DMS 273 treated with DMSO at 0.1 percent for 48 hours (cell line): ENCODE measurements at regions not wholly inside any gene's neighbourhood (a gene's known extent, or its start where the extent isn't known, plus 50 kb on each side); places are given as distances from the start of the nearest gene placed in this dataset.

Source experiments
- DNase-seq: peaks from one replicate; lab custom pipeline; 2025; lab: John Stamatoyannopoulos, UW

DNA sequence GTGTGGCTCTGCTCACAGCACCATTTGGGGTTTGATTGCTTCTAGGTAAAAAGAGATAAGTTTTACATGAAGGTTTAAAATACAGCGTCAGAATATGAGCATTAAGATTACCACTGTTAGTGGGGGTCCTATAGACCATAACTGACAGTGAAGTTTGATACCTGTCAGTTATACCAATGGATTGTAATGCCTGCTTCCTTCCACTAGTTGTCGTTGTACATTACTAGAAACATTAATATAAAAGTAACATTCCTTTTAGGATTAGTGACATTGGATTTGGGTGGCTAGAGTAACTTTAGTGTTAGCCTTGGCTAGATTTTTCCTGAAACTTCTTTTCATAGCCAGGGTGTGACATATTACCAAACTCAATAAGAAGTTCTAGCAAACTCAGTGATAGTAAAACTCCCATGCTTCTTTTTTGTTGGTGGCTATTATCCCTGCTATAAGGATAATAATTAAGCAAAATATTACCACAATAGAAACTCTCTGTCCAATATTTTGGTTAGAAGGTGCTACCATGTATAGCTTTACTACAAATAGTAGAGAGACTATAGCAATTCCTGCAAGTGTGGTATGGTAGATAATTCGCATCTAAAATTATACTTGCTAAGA, 57.1 kb downstream of the FAM181B start:
- DNase-seq = no peak

DNA sequence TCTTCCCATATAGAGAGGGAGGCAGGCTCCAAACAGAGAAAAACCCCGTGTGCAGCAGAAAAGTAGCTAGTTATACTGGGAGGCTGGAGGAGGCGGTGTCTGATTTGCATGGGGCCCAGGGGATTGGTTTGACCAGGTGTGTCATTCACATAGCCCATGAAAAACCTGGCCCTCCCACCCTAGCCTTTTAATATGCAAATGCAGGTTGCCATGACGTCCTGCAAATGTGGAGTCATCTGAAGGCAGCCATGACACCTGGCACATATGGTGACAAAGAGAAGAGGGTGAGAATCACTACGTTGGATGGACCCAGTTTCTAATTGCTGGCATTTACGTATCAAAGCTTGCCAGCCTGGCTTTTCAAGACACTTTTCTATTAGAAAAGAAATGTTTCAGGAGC, 57.8 kb downstream of the FAM181B start:
- no peak for DNase-seq

DNA sequence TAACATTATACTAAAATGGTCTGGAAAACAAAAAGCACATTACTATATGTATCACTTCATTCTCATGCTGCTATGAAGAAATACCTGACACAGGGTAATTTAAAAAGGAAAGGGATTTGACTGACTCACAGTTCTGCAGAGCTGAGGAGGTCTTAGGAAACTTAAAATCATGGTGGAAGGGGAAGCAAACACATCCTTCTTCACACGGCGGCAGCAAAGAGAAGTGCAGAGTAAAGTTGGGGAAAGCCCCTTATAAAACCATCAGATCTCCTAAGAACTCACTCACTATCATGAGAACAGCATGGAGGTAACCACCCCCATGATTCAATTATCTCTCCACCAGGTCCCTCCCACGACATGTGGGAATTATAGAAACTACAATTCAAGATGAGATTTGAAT, 60.0 kb downstream of the FAM181B start:
- no peak for DNase-seq

DNA sequence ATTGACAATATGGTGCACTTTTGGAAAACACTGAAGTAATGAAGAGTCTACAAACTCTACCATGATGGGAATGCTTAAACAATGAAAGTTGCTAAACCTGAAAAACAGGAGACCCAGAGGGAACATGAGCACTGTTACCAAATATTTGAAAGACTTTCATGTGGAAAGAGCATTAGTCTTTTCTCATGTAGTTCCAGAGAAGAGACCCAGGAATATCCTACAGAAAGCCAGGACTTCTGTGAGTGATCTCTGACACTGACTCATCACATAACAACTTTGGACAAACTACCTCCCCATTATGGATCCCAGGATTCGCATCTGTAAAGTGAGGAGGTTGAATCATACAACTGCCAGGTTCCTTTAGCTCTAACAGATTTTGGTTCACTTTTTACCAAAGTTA, 62.2 kb downstream of the FAM181B start:
- DNase-seq = no peak

DNA sequence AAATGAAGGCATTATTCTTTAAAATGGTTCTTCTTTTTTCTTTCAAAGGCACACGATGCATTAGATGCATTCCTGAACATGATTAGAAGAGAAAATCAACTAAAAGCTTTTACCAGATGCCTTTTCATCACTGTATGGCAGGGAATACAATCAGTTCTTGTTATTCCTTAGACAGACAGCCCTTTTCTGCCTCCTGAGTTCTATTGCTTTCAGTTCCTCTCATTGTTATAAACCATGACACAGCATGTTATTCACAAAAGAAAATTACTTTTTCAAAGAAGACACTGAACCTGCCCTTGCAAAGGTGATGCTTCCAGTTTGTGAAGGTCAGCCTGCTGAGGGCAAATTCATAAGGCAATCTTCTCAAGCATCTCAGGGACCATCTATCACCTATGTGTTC, 70.1 kb downstream of the FAM181B start:
- no peak for DNase-seq

DNA sequence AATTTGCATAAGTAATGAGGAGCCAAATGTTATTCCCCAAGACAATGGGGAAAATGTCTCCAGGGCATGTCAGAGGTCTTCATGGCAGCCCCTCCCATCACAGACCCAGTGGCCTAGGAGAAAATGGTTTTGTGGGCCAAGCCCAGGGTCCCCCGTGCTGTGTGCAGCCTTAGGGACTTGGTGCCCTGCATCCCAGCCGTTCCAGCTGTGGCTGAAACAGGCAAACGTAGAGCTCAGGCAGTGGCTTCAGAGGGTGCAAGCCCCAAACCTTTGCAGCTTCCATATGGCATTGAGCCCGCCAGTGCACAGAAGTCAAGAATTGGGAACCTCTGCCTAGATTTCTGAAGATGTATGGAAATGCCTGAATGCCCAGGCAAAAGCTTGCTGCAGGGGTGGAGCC, 79.9 kb downstream of the FAM181B start:
- DNase-seq = no peak

DNA sequence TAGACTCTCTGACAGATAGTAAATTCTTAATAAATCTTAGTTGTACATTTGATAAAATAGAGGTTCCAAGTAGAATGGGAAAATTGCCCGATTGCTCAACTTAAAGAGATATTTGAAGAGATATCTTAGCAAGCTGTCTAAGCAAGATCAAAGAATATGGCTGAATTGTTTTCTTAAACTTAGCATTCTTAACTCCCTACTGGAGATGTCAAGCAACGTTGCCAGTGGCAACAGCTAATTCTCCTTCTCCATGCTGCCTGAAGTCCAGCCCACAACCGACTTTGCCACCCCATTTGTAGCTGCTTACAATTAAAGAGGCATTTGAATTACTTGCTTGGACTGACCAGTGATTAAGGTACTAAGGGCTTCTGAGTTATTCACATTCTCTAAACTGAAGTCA, 94.4 kb downstream of the FAM181B start:
- no peak for DNase-seq

DNA sequence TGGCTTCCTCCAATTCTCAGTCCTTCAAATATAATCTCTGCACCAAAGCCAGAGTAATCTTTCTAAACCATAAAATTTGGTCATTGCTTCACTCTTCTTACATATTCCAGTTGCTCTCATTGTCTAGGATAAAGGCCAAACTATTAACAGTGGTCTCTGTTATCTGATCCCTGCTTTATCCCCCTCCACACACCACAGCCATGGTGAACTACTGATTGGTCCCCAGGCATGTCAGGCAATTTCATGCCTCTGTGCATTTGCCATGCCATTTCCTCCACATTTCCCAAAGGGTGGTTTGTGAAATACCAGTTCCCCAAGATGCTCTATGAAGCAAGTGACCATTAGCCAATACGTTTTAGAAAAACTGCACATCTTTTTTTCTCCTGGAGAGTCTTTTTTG, 97.0 kb downstream of the FAM181B start:
- no peak for DNase-seq

DNA sequence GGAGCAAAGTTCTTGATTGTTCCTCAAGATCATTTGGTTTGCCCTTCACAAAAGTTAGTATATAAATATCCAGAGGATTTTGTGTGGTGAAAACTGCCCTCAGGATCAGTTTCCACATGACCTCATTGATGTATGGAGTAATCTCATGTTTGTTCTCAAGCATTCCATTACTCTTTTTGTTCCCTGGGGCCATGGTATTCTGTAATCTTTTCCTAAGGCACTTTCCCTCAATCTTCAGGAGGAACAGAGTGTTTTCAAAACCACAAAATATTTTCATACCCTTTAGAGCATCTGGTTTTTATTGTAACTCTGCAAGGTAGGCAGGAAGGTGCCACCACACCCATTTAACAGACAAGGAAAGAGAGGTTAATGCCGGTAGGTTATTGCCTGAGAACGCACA, 99.6 kb downstream of the FAM181B start:
- DNase-seq = no peak

DNA sequence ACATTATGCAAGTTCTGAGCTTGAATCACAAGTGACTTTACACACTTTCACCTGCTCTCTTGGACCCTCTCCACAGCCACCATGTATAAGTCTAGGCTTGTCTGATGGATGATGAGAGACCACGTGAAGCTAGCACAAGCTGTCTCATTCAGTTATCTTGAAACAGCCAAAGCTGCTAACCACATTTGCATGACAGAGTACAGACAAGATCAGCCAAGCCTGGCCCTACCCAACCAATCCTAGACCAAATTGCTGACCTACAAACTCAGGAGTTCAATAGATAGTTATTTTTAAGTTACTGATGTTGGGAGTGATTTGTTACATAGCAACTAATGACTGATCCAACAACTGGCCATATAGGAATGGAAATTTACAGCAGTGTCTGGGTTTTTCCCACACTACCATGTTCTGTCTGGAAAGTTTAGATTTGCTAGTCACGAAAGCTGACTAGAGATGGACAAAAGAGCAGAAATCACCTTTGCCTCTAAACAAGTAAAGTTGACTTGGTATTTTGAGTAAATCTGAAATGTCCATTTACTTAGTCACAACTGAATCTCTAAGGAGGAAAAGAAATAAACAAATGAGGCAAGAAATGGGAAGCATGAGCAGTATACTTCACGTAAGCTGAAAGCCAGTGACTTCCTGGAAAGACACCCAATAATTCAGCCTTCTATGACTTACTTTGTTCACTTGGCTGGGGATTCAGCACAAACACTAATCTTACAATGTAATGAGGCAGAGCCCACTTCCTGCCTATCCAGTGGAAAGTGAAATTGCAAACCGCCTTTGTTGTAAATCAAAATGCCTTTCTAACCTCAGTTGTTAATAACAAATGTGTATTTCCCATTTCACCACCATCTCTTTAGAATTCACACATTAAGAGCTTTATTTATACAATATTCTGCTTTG, 101.7 kb downstream of the FAM181B start:
- DNase-seq = no peak

DNA sequence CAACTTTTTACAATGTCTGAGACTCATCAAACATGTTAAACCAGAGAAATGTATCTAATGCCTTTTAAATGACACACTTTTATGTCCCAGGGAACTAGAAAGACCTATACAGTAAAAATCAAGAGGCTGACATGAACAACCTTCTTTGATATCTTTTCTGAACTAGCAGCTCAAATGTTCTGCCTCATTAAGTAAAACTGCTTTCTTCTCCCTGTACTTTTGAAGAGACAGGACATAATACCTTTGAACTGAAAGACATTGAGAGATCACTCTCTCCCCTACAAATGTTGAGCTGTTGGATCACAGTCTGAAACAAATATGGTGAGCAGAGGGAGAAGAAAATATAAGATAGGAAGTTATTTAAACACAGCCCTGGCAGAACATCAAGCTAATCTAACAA, 123.0 kb downstream of the FAM181B start:
- no peak for DNase-seq

DNA sequence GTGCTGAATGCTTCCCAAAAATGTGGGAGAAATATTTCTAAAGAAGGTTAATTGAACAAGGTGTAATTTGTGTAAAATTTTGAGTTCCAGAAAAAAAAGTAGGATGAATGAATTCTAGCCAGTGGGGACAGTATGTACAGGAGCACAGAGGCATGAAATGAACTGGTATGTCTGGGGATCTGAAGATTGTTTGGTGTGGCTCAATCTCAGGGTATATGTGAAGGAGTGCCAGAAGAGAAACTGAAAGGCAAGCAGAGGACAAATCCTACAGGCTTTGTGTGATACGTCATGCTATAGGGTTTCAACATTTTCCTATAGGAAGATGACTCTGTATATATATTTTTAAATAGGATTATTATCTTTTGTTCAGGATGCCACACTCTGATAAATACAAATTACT, 126.9 kb downstream of the FAM181B start:
- DNase-seq = no peak

DNA sequence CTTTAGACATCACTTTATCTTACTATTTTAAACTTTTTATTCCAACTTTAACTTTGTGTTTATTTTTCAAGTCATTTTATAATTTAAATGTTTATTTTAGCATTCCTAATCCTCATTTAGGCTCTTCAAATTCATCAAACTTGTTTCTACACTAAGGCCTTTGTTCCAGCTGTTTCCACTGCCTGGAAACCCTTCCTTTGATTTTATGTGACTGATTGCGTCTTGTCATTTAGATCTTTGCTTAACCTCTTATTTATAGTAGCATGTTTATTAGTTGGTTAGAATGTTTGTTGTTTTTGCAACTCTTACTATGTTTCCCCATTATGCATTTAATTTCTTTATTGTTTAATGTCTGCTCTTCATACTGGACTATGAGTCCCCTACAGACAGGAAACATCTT, 132.0 kb downstream of the FAM181B start:
- no peak for DNase-seq

DNA sequence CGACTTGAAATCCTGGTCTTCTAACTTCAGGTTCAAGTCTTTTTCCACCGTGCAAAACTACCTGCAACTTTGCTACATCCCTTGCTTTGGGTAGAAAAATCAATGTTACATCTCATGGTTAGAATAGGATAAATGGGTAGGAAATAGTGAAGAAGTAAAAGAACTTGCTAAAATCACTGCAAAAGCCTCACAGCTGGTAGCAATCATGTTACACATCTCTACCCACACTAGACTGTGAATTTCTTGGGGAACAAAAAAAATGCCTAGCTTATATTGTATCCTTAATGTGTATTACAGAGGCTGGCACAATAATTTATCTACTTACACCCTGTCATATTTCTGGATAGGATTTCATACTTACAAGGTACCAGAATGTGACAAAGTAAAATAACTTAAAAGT, 133.8 kb downstream of the FAM181B start:
- DNase-seq = no peak

DNA sequence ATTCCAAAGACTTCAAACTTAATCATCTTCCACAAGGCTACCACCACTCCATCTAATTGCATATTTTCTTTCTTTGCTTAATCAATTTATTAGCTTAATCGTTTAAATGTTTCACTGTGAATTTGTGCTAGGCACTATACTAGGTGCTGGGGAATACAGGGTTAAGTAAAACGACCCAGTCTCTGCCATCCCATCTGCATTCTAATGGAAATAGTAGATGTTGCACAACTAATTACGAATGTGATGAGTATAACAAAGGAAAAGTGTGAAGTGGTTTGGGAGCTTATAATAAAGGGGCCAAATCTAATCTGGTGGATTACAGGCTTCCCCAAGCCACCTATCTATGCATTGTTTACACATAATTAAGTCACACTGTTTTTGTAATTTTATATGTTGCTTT, 147.1 kb downstream of the FAM181B start:
- no peak for DNase-seq

DNA sequence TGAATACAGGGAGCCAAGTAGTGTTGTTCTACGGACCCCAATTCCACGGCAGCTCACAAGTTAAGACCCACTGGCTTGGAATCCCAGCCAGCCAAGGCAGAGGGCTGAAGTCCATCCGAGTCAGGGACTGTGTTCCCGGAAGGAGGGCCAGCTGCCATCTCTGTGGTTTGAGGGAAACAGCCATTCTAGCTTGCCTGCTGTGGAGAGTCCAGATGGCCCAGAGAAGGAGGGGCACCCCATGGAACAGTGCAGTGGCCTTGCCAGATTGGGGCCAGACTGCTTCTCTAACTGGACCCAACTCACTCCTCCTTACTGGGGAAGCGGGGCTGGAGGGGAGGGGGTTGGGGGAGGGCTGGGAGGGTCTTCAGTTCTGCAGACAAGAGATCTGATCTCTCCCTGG, 156.4 kb downstream of the FAM181B start:
- peak; percentile 4 for DNase-seq

DNA sequence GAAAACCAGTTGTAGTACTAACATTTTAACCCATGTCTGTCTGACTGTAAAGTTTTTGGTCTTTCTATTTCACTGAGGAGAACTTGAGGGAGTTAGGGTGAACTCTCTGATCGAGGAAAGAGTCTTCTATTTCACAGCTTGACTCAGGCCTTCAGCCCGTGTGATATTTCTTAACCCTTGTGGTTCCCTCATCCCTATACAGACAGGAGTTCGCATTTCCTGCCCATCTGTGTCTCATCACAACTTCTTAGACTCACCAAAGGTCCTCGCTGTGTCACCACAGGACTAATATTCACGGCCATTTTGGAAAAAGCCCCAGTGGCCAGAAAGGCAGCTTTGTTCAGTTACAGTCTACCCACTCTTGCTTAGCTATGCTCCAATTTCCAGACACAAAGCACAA, 172.8 kb downstream of the FAM181B start:
- DNase-seq = no peak

DNA sequence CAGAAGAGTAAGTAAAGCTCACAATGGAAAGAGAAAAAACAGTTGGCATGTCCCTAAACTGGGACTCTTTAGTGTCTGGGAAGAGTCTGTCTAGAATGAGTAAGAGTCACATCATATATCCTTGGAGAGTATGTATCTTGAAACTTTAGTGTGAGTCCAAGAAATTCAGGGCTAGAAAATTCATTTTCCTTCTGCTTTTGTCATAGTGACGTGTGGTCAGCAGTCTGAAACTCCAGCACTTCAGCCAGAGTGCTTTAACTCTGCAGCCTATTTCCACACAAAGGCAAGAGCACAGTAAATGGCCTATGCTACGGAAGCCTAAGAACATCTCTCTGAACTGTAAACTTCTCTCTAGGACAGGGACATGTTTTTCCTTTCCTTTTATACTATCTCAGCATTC, 174.1 kb downstream of the FAM181B start:
- no peak for DNase-seq

DNA sequence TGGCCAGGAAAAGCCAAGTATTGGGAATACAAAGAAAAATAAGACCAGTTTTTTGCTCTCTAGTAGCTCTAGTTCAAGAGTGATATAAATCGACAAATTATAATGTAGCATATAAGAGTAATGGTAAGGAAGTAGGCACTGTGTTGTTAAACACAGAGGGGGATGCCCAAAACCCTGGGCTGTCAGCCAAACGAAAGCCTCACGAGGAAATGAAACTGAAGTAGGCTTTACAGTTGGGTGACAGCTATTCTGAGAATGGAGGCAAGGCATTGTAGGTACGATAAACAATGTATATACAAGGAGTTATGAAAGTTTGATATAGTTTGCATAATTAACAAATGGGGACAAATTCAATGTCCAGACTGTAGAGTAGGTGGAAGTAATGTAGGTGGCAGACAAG, 176.4 kb downstream of the FAM181B start:
- DNase-seq = no peak

DNA sequence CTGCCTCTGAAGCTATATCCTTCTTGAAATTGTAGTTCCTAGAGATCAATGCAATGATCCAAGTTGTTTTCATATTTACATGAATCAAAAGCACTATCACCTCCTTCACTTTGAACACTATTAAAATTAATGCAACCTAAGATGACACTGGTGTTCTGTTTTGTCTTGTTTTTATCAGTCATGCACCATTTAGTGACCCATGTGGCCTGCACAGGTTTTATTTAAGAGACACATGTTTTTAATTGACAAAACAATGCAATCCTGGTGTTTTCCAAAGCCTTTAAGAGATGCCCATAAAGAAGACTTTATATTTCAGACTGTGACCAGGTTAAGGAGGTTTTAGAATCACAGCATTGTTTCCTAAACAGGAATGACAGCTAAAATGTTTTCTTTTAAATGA, 177.5 kb downstream of the FAM181B start:
- DNase-seq = no peak

DNA sequence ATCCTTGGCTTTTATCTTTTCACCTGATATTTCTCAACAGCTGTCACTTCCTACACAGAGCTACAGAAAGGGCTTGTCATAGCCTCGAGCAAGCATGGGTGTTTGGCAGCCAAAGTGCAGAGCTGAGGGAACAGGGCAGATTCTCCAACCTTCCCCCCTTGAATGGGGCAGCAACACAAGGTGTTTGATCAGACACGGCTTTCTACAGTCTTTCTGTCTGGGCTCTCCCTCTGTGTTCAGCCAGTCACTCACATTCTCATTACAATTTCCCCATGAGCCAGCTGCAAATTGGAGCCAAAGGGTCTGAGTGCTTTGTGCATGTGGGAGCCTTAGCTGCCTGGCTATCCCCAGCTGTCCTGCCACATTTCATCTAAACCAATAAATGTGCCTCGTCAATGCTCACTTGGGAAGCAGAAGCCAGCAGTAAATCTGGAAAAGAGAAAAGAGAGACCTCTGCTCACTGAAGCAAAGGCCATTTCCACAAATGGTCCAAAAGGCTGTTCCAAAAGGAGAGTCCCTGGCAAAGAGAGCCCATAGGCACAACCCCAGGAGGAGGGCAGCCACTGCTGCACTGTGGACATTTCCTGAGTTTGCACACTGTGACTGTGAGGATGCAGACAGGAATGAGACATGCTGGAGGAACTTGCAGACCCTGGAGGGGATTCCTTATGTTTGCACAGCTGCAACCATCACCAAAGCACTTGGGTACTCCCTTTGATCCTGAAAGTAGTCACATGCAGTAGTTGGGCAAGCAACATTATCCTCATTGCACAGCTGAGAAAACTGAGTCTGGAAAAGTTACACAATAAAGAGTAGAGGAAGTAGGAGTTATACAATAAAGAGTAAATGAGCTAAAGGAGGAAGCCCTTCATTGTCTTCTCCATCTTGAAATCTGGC, 186.8 kb downstream of the FAM181B start:
- DNase-seq = no peak

DNA sequence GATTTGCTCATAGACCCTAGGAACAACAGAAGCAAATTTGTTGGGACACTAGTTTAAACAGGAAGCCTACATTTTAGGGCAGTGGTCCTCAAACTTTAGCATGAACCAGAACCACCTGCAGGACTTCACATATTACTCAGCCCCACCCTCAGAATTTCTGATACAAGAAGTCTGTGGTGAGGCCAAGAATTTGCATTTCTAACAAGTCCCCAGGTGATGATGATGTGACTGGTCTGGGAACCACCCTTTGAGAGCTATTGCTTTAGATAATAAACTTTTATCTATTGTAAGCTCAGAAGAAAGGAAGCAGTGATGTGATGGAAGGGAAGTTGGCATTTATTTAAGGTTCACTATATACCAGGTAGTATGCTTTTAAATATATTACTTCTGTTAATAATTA, 194.0 kb downstream of the FAM181B start:
- no peak for DNase-seq

DNA sequence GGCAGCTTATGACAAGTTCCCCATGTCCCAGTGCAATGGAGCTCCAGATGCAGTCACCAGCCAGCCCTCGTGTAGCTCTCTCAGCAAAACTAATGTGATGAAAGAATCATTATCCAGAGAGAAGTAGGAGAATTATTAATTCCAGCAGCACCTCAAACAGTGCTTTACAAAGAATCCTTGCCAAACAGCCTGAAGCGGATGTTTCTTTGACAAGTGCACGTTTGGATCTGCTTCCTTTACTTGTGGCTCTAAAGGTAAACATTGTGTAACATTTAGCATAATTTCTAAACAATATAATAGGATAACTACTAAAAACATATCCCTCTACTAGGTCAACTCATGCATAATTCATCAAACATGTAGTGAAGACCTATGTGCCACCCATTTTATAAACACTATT, 197.0 kb downstream of the FAM181B start:
- no peak for DNase-seq
